ENCODE measurements at regions not wholly inside any gene's neighbourhood (a gene's known extent, or its start where the extent isn't known, plus 50 kb on each side); places are given as distances from the start of the nearest gene placed in this dataset.

DNA sequence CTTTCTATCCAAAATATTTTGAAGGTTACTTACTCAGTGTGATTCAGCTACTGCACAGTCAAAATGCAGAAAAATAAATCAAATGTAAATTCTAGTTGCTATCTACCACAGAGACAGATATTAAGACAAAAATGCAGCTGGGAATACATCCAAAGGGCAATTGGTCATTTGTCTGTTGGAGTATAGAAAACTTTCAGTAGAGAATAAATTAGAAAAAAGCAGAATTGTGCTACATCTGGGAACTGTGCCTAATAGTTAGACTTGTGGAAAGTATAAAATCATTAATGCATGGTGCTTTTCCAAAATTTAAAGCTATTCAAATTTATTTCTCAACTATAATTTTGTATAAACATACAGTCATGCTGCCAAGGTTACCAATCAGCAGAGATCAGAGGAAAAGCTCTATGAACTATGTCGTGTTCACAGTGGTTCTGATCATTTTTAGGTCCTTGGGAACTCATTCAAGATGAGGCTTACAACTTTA, 1635.8 kb downstream of the PCDH9 start:
- no peak overlapping the region for H3K9ac ChIP-seq (ENCODE audit: low read length)
- no peak overlapping the region for H3K4me2 ChIP-seq (ENCODE audit: low read length)
- BruUV-seq (replicated peaks): no TSS peak
- RAD21 ChIA-PET (ENCODE audit: low non-redundant PET in 1 of 2, low total read pairs in 2 of 2, uncharacterized antibody in 2 of 2, unreplicated experiment in 2 of 2): no interaction called here
- H3K27ac ChIP-seq (ENCODE audit: low read depth, low read length): no peak overlapping the region
- no peaks in the 10 kb centered on the region for H3K4me1 ChIP-seq (ENCODE audit: control insufficient read depth in 1 of 2, insufficient read depth in 2 of 2, low read length in 2 of 2)
- POLR2A ChIA-PET: no interaction called here
- intact Hi-C loops (cut with micrococcal nuclease): no loop called here
- ATAC-seq (no peak), DNase-seq (ENCODE audit: low read depth, low spot score) (no peak)
- H3K79me2 ChIP-seq (ENCODE audit: insufficient read depth, low read length): no peaks in the 10 kb centered on the region
- H2AFZ ChIP-seq (ENCODE audit: low read depth, low read length, poor library complexity, severe bottlenecking): no peak overlapping the region
- no peaks in the 10 kb centered on the region for H3K27me3 ChIP-seq (ENCODE audit: insufficient read depth, low read length)
- H3K4me3 ChIP-seq (replicated peaks in 1 of 2; ENCODE audit: low read depth in 1 of 2, low read length in 2 of 2): no peak overlapping the region
- no peaks in the 10 kb centered on the region for H3K9me2 ChIP-seq (ENCODE audit: insufficient read depth)
- H3K9me3 ChIP-seq (ENCODE audit: control insufficient read depth in 1 of 2, insufficient read depth in 1 of 2, low read depth in 1 of 2, low read length in 2 of 2): no peaks in the 10 kb centered on the region
- CTCF ChIA-PET: interaction anchor here (0.9 kb wide), 1 partner anchor 44 kb away, joined by 3 read pairs; no protein-coding TSS in a partner anchor
- no peak for TF ChIP-seq CEBPB (IDR thresholded peaks at IDR 0.05; ENCODE audit: low read depth)
- TF ChIP-seq, protein P1, sequence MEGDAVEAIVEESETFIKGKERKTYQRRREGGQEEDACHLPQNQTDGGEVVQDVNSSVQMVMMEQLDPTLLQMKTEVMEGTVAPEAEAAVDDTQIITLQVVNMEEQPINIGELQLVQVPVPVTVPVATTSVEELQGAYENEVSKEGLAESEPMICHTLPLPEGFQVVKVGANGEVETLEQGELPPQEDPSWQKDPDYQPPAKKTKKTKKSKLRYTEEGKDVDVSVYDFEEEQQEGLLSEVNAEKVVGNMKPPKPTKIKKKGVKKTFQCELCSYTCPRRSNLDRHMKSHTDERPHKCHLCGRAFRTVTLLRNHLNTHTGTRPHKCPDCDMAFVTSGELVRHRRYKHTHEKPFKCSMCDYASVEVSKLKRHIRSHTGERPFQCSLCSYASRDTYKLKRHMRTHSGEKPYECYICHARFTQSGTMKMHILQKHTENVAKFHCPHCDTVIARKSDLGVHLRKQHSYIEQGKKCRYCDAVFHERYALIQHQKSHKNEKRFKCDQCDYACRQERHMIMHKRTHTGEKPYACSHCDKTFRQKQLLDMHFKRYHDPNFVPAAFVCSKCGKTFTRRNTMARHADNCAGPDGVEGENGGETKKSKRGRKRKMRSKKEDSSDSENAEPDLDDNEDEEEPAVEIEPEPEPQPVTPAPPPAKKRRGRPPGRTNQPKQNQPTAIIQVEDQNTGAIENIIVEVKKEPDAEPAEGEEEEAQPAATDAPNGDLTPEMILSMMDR (IDR thresholded peaks at IDR 0.05 in 2 of 3, conservative IDR thresholded peaks at IDR 0.05 in 1 of 3; ENCODE audit: borderline replicate concordance in 1 of 3, insufficient read depth in 1 of 3, low read depth in 2 of 3, low read length in 2 of 3): no peak
- no peak for TF ChIP-seq ELF1 (IDR thresholded peaks at IDR 0.05; ENCODE audit: borderline replicate concordance, low read depth)
- TF ChIP-seq JUND (IDR thresholded peaks at IDR 0.05): no peak
- TF ChIP-seq, protein P2, sequence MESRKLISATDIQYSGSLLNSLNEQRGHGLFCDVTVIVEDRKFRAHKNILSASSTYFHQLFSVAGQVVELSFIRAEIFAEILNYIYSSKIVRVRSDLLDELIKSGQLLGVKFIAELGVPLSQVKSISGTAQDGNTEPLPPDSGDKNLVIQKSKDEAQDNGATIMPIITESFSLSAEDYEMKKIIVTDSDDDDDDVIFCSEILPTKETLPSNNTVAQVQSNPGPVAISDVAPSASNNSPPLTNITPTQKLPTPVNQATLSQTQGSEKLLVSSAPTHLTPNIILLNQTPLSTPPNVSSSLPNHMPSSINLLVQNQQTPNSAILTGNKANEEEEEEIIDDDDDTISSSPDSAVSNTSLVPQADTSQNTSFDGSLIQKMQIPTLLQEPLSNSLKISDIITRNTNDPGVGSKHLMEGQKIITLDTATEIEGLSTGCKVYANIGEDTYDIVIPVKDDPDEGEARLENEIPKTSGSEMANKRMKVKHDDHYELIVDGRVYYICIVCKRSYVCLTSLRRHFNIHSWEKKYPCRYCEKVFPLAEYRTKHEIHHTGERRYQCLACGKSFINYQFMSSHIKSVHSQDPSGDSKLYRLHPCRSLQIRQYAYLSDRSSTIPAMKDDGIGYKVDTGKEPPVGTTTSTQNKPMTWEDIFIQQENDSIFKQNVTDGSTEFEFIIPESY (IDR thresholded peaks at IDR 0.05; ENCODE audit: extremely low read depth, insufficient replicate concordance, low read length): no peak
- TF ChIP-seq YY1 (IDR thresholded peaks at IDR 0.05; ENCODE audit: extremely low read depth, insufficient replicate concordance, low read depth, low read length): no peak
- no peak for TF ChIP-seq RAD21 (IDR thresholded peaks at IDR 0.05; ENCODE audit: low read depth)
- no peak for TF ChIP-seq POLR2AphosphoS5 (IDR thresholded peaks at IDR 0.05; ENCODE audit: low read depth, low read length)
- no peak for TF ChIP-seq POLR2A (IDR thresholded peaks at IDR 0.05; ENCODE audit: borderline replicate concordance, extremely low read depth, insufficient read depth, insufficient read length)
- TF ChIP-seq EZH2 (IDR thresholded peaks at IDR 0.05): no peak
- TF ChIP-seq ZFX (IDR thresholded peaks at IDR 0.05): no peak
- TF ChIP-seq, protein P3, sequence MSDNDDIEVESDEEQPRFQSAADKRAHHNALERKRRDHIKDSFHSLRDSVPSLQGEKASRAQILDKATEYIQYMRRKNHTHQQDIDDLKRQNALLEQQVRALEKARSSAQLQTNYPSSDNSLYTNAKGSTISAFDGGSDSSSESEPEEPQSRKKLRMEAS (IDR thresholded peaks at IDR 0.05): no peak
- no peak for TF ChIP-seq SRF (IDR thresholded peaks at IDR 0.05; ENCODE audit: low read depth)
- no peak for TF ChIP-seq SP1 (IDR thresholded peaks at IDR 0.05; ENCODE audit: low read depth)
- no peak for TF ChIP-seq CBX3 (IDR thresholded peaks at IDR 0.05; ENCODE audit: low read depth)
- TF ChIP-seq, protein P4, sequence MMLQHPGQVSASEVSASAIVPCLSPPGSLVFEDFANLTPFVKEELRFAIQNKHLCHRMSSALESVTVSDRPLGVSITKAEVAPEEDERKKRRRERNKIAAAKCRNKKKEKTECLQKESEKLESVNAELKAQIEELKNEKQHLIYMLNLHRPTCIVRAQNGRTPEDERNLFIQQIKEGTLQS (IDR thresholded peaks at IDR 0.05): no peak
- no peak for TF ChIP-seq TCF7L2 (IDR thresholded peaks at IDR 0.05; ENCODE audit: borderline replicate concordance, extremely low read depth, insufficient read depth, insufficient read length)
- TF ChIP-seq FOSL1 (IDR thresholded peaks at IDR 0.05; ENCODE audit: low read depth): no peak
- H3K36me3 ChIP-seq (ENCODE audit: control insufficient read depth in 1 of 2, insufficient read depth in 2 of 2, low read length in 2 of 2): no peaks in the 10 kb centered on the region
- no peaks in the 10 kb centered on the region for H4K20me1 ChIP-seq (ENCODE audit: insufficient read depth)

Data from HCT116 (cell line).